SU-DHL-6 (cell line): ENCODE measurements at regions not wholly inside any gene's neighbourhood (a gene's known extent, or its start where the extent isn't known, plus 50 kb on each side); places are given as distances from the start of the nearest gene placed in this dataset.

Experiments used
- H2AFZ ChIP-seq: fragments of 200-600 bp; sonication (generic); 2 replicates; pipeline ENCODE4 v1.6.1; 2014; ENCODE audit warnings: low read depth, mild to moderate bottlenecking, moderate library complexity, mixed read lengths, antibody characterized with exemption, low read length; ENCODE audit not compliant: severe bottlenecking
- H3F3A ChIP-seq: fragments of 200-600 bp; shearing (Covaris generic); 2 replicates; pipeline ENCODE4 v1.6.0; 2016; ENCODE audit warnings: antibody characterized with exemption, mild to moderate bottlenecking; ENCODE audit not compliant: insufficient read depth
- H3K27ac ChIP-seq: fragments of 200-600 bp; sonication (generic); 2 replicates; pipeline ENCODE4 v1.5.1; 2016; ENCODE audit warnings: low read depth, mild to moderate bottlenecking, low read length, moderate library complexity, mixed read lengths
- H3K27me3 ChIP-seq: fragments of 200-600 bp; sonication (generic), shearing (Covaris generic); 2 replicates; pipeline ENCODE4 v1.6.0; 2014; ENCODE audit warnings: mild to moderate bottlenecking, low read length
- H3K36me3 ChIP-seq: fragments of 200-600 bp; sonication (generic); 2 replicates; pipeline ENCODE4 v1.6.1; 2014; ENCODE audit warnings: mild to moderate bottlenecking, low read length, mixed read lengths
- H3K4me2 ChIP-seq: fragments of 300-600, 200-600 bp; shearing (Covaris generic), sonication (generic); 2 replicates; pipeline ENCODE4 v1.6.0; 2014; ENCODE audit warnings: low read length, low read depth, mild to moderate bottlenecking; ENCODE audit not compliant: poor library complexity, severe bottlenecking
- H3K4me3 ChIP-seq: fragments of 200-600 bp; sonication (generic); 2 replicates; pipeline ENCODE4 v1.5.1; 2014; ENCODE audit warnings: antibody characterized with exemption, low read length, mild to moderate bottlenecking, mixed read lengths; ENCODE audit not compliant: insufficient read depth, poor library complexity, severe bottlenecking
- H3K79me2 ChIP-seq: fragments of 200-600 bp; sonication (generic); 2 replicates; pipeline ENCODE4 v1.6.1; 2014; ENCODE audit warnings: mild to moderate bottlenecking, low read length, moderate library complexity; ENCODE audit not compliant: insufficient read depth
- H3K9ac ChIP-seq: fragments of 200-600 bp; sonication (generic); 2 replicates; pipeline ENCODE4 v1.7.0; 2014; ENCODE audit warnings: mild to moderate bottlenecking, low read length
- H3K9me2 ChIP-seq: fragments of 200-600 bp; sonication (generic); replicated peaks from 2 replicates; pipeline ENCODE4 v1.6.1; 2014; ENCODE audit warnings: low read length; ENCODE audit not compliant: insufficient read depth
- H3K9me3 ChIP-seq: fragments of 200-600 bp; sonication (generic); 2 replicates; pipeline ENCODE4 v1.6.1; 2014; ENCODE audit warnings: low read length, mixed read lengths; ENCODE audit not compliant: insufficient read depth
- H4K20me1 ChIP-seq: fragments of 200-600 bp; sonication (generic); 2 replicates; pipeline ENCODE4 v1.6.1; 2014; ENCODE audit warnings: low read depth, mild to moderate bottlenecking, antibody characterized with exemption, low read length, moderate library complexity, mixed read lengths
- CTCF ChIP-seq: fragments of 200-600 bp; sonication (generic); IDR thresholded peaks from one replicate; pipeline ENCODE4 v1.5.1; 2017; ENCODE audit warnings: antibody characterized with exemption, mild to moderate bottlenecking, low read length, moderate library complexity; ENCODE audit not compliant: insufficient read depth, poor library complexity, severe bottlenecking
- EZH2phosphoT487 ChIP-seq: fragments of 200-600 bp; sonication (generic), shearing (Covaris generic); conservative IDR thresholded peaks from 2 replicates; pipeline ENCODE4 v1.6.1; 2018; ENCODE audit warnings: mild to moderate bottlenecking, antibody characterized with exemption, low read length, moderate library complexity, mixed read lengths

GRCh38 chr5:58235299-58235698 lies 224.6 kb downstream of the PLK2 start:
- Histone ChIP-seq H3K4me2 (no peak overlapping the region), H2AFZ (no peak overlapping the region), H3K9ac (no peak overlapping the region), H3K9me3 (no peaks in the 10 kb centered on the region), H4K20me1 (no peaks in the 10 kb centered on the region), H3F3A (no peaks in the 10 kb centered on the region), H3K79me2 (no peaks in the 10 kb centered on the region), H3K27me3 (no peaks in the 10 kb centered on the region), H3K4me3 (no peak overlapping the region), H3K36me3 (no peaks in the 10 kb centered on the region), H3K9me2 (no peaks in the 10 kb centered on the region), H3K27ac (no peak overlapping the region)
- no peak for TF ChIP-seq CTCF
- TF ChIP-seq EZH2phosphoT487 = no peak

- H2AFZ ChIP-seq = no peak overlapping the region
- H4K20me1 ChIP-seq = no peaks in the 10 kb centered on the region
- H3K36me3 ChIP-seq = no peaks in the 10 kb centered on the region
- no peaks in the 10 kb centered on the region; the same call in 1 of the 2 replicates for H3K9me2 ChIP-seq
- no peak overlapping the region for H3K27ac ChIP-seq
- TF ChIP-seq EZH2phosphoT487 (no peak), CTCF (no peak)
- no peaks in the 10 kb centered on the region for H3F3A ChIP-seq
- H3K9ac ChIP-seq = no peak overlapping the region
- no peaks in the 10 kb centered on the region for H3K79me2 ChIP-seq
- H3K9me3 ChIP-seq = no peaks in the 10 kb centered on the region
- H3K4me3 ChIP-seq = no peak overlapping the region
- no peak overlapping the region for H3K4me2 ChIP-seq
- no peaks in the 10 kb centered on the region for H3K27me3 ChIP-seq
Observed at GRCh38 chr5:58232130-58232529, 227.8 kb downstream of the PLK2 start.

- Histone ChIP-seq H3K79me2 (no peaks in the 10 kb centered on the region), H3K27ac (no peak overlapping the region), H3K36me3 (no peaks in the 10 kb centered on the region), H3K9me3 (no peaks in the 10 kb centered on the region), H3K4me2 (no peak overlapping the region), H2AFZ (no peak overlapping the region), H3K9me2 (no peaks in the 10 kb centered on the region; the same call in 1 of the 2 replicates), H3F3A (no peaks in the 10 kb centered on the region), H4K20me1 (no peaks in the 10 kb centered on the region), H3K27me3 (no peaks in the 10 kb centered on the region), H3K4me3 (no peak overlapping the region), H3K9ac (no peak overlapping the region)
- no peak for TF ChIP-seq EZH2phosphoT487
- TF ChIP-seq CTCF = no peak
Observed at GRCh38 chr5:58231041-58231440, 228.8 kb downstream of the PLK2 start.
